ENCODE measurements at regions not wholly inside any gene's neighbourhood (a gene's known extent, or its start where the extent isn't known, plus 50 kb on each side); places are given as distances from the start of the nearest gene placed in this dataset.
"Not testable (repeated sequence)": the region's sequence is repeated elsewhere in the genome, so short reads cannot be mapped to it uniquely, and the experiment has no call there.

GRCh38 chr17:53619025-53619424 is 203.7 kb upstream of the KIF2B start:
- no peak overlapping the region for H3K27ac ChIP-seq
- TF ChIP-seq, protein P1, sequence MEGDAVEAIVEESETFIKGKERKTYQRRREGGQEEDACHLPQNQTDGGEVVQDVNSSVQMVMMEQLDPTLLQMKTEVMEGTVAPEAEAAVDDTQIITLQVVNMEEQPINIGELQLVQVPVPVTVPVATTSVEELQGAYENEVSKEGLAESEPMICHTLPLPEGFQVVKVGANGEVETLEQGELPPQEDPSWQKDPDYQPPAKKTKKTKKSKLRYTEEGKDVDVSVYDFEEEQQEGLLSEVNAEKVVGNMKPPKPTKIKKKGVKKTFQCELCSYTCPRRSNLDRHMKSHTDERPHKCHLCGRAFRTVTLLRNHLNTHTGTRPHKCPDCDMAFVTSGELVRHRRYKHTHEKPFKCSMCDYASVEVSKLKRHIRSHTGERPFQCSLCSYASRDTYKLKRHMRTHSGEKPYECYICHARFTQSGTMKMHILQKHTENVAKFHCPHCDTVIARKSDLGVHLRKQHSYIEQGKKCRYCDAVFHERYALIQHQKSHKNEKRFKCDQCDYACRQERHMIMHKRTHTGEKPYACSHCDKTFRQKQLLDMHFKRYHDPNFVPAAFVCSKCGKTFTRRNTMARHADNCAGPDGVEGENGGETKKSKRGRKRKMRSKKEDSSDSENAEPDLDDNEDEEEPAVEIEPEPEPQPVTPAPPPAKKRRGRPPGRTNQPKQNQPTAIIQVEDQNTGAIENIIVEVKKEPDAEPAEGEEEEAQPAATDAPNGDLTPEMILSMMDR (conservative IDR thresholded peaks at IDR 0.05), result no peak

DNA sequence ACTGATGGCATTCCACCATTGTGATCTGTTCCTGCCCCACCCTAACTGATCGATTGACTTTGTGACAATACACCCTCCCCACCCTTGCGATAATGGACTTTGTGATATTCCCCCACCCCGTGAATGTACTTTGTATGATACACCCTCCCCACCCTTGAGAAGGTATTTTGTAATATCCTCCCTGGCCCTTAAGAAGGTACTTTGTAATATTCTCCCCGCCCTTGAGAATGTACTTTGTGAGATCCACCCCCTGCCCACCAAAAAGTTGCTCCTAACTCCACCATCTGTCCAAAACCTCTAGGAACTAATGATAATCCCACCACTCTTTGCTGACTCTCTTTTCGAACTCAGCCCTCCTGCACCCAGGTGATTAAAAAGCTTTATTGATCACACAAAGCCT is 214.5 kb upstream of the KIF2B start:
- not testable (repeated sequence) for H3K27ac ChIP-seq

- no peak overlapping the region for H3K27ac ChIP-seq
- TF ChIP-seq, protein P1 (conservative IDR thresholded peaks at IDR 0.05), result no peak
Measured at GRCh38 chr17:53607475-53607874, 215.3 kb upstream of the KIF2B start.

DNA sequence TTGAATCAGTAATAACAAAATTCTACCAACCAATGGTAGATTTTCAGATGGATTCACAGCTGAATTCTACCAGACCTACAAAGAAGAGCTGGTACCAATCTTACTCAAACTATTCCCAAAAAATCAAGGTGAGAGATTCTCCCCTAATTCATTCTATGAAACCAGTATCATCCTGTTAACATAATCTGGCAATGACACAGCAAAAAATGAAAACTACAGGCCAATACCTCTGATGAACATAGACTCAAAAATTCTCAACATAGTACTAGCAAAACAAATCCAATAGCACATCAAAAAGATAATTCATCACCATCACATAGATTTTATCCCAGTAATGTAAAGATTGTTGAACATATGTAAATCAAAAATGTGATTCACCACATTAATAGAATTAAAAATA is 234.4 kb upstream of the KIF2B start:
- no peak overlapping the region for H3K27ac ChIP-seq
- TF ChIP-seq, protein P1 (conservative IDR thresholded peaks at IDR 0.05), result no peak

- H3K27ac ChIP-seq, result no peak overlapping the region
- TF ChIP-seq, protein P1 (conservative IDR thresholded peaks at IDR 0.05), result no peak
Measured at GRCh38 chr17:53574038-53574437, 248.7 kb upstream of the KIF2B start.

- no peak overlapping the region for H3K27ac ChIP-seq
- TF ChIP-seq, protein P1 (conservative IDR thresholded peaks at IDR 0.05), result no peak
Measured at GRCh38 chr17:53571342-53571741, 251.4 kb upstream of the KIF2B start.

DNA sequence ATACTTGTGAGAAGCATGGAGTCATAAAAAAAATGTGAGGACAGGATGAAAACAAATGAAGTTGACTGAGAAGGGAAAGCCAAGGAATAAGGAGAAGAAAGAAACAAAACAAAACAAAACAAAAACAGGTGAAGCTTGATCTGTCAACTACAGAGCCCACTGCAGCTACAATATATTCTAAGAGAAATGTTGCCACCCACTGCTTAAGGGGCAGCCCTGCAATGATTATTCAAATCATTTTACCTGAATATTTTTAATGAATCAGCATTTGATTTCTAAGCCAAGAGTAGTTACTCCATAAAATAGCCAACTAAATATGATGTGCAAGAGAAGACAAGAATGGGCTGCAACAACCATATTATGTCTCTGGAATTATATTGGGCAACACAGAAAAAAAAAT is 252.0 kb upstream of the KIF2B start:
- TF ChIP-seq, protein P1 (conservative IDR thresholded peaks at IDR 0.05), result no peak
- no peak overlapping the region for H3K27ac ChIP-seq

DNA sequence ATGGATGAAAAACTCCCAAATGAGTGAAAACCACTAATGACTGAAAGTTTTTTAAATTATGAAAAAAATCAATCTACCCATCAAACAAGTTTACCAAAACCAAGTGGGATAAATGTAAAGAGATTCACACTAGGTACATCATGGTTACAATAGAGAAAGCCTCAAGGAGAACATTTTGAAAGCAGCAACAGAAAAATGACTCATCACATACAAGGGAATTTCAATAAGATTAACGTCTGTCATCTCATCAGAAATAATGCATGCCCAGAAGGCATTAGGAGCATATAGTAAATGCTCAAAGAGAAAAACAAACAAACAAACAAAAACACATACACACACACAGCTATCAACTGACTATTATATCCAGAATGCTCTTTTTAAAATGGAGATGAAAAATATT is 261.8 kb upstream of the KIF2B start:
- no peak overlapping the region for H3K27ac ChIP-seq
- TF ChIP-seq, protein P1 (conservative IDR thresholded peaks at IDR 0.05), result no peak
